Activated CD4-positive, alpha-beta T cell treated with anti-CD3 and anti-CD28 coated beads, Interleukin-2, amount 10 ng/mL, durations not matched to agents 24 days and 14 days (primary cell): ENCODE measurements at regions not wholly inside any gene's neighbourhood (a gene's known extent, or its start where the extent isn't known, plus 50 kb on each side); places are given as distances from the start of the nearest gene placed in this dataset.
A peak's percentile ranks its signal among the peaks of the same experiment; 100 is the strongest.

Experiments used
- DNase-seq: peaks from one replicate; pipeline ENCODE4 v3.0.0; 2022
- H3K27ac Mint-ChIP-seq: one replicate; pipeline ENCODE4 v1.8.0; 2022; ENCODE audit warnings: mild to moderate bottlenecking, mixed read lengths
- H3K27me3 Mint-ChIP-seq: one replicate; pipeline ENCODE4 v1.8.0; 2022; ENCODE audit warnings: mixed read lengths
- H3K36me3 Mint-ChIP-seq: one replicate; pipeline ENCODE4 v1.8.0; 2022; ENCODE audit warnings: low read depth, mild to moderate bottlenecking, mixed read lengths
- H3K4me1 Mint-ChIP-seq: one replicate; pipeline ENCODE4 v1.8.0; 2021; ENCODE audit warnings: mixed read lengths
- H3K4me3 Mint-ChIP-seq: one replicate; pipeline ENCODE4 v1.8.0; 2022; ENCODE audit warnings: mild to moderate bottlenecking, moderate library complexity, mixed read lengths
- H3K9me3 Mint-ChIP-seq: one replicate; pipeline ENCODE4 v1.8.0; 2021; ENCODE audit warnings: mixed read lengths
- intact Hi-C: fragments of 100-400 bp; cut with micrococcal nuclease; formaldehyde crosslinking; loops from one replicate; pipeline ENCODE4 v1.15.1; 2023

GRCh38 chr16:79482011-79482410, 118.5 kb downstream of the MAF start:
- H3K9me3 Mint-ChIP-seq = peaks cover 5% of the 10 kb centered on the region
- no peak overlapping the region for H3K27ac Mint-ChIP-seq
- H3K27me3 Mint-ChIP-seq = peaks cover 8% of the 10 kb centered on the region
- H3K4me3 Mint-ChIP-seq = no peak overlapping the region
- intact Hi-C loops = no loop called here
- no peaks in the 10 kb centered on the region for H3K36me3 Mint-ChIP-seq
- DNase-seq = no peak
- H3K4me1 Mint-ChIP-seq = no peaks in the 10 kb centered on the region

- no peaks in the 10 kb centered on the region for H3K4me1 Mint-ChIP-seq
- no peak overlapping the region for H3K27ac Mint-ChIP-seq
- H3K9me3 Mint-ChIP-seq = peaks cover 5% of the 10 kb centered on the region
- H3K36me3 Mint-ChIP-seq = no peaks in the 10 kb centered on the region
- intact Hi-C loops = no loop called here
- H3K4me3 Mint-ChIP-seq = no peak overlapping the region
- no peak for DNase-seq
- H3K27me3 Mint-ChIP-seq = peaks cover 5% of the 10 kb centered on the region
Observed at GRCh38 chr16:79480929-79481328, 119.6 kb downstream of the MAF start.

DNA sequence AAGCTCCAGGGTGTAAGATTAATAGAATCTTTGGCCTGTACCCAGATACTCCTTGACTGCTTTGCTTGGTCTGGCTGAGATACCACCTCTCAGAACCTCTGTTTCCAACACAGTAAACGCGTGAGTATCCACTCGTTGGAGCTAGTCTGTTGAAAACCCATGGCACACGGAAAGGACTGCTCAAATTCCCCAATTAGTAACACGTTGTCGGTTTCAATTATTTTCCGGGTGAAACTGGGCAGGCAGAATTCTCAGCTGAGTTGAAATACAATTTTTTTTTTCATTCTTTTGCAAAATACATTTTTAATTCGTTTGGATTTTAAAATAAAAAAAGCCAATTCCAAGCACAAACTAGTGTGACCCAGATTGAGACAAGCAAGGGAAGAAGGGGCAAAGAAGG, 120.5 kb downstream of the MAF start:
- no peaks in the 10 kb centered on the region for H3K4me1 Mint-ChIP-seq
- no peak for DNase-seq

GRCh38 chr16:79476580-79476979, 124.0 kb downstream of the MAF start:
- Mint-ChIP-seq H3K4me3 (no peak overlapping the region), H3K36me3 (no peaks in the 10 kb centered on the region), H3K4me1 (no peaks in the 10 kb centered on the region), H3K9me3 (peaks cover 4% of the 10 kb centered on the region), H3K27ac (no peak overlapping the region), H3K27me3 (peaks cover 10% of the 10 kb centered on the region)
- intact Hi-C loops = no loop called here
- no peak for DNase-seq

More for the DNA sequence above, 120.5 kb downstream of the MAF start:
- Mint-ChIP-seq H3K4me3 (no peak overlapping the region), H3K27me3 (peaks cover 5% of the 10 kb centered on the region), H3K9me3 (peaks cover 5% of the 10 kb centered on the region), H3K27ac (no peak overlapping the region), H3K36me3 (no peaks in the 10 kb centered on the region)
- intact Hi-C loops = no loop called here

DNA sequence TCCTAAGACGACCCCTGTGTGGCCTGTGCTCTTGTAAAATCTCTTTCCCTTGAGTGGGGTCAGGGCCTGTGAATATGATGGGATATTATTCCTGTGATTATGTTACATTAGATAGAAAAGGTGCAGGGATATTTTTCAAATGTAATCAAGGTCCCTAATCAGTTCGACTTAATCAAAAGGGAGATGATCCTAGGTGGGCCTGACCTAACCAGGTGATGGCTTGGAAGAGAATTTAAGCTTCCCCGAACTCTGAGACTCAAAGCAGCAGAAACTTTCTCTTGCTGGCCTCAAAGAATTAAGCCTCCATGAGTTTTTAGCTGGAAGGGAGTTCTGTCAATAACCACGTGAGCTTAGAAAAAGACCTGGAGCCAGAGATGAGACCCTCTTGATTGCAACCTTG, 124.7 kb downstream of the MAF start:
- Mint-ChIP-seq H3K4me1 (no peaks in the 10 kb centered on the region), H3K27me3 (peaks cover 7% of the 10 kb centered on the region), H3K4me3 (no peak overlapping the region), H3K36me3 (no peaks in the 10 kb centered on the region), H3K27ac (no peak overlapping the region), H3K9me3 (no peaks in the 10 kb centered on the region)
- intact Hi-C loops = no loop called here
- DNase-seq = no peak

GRCh38 chr16:79473456-79473855, 127.1 kb downstream of the MAF start:
- H3K4me3 Mint-ChIP-seq = no peak overlapping the region
- H3K36me3 Mint-ChIP-seq = no peaks in the 10 kb centered on the region
- no peaks in the 10 kb centered on the region for H3K4me1 Mint-ChIP-seq
- H3K27me3 Mint-ChIP-seq = peaks cover 7% of the 10 kb centered on the region
- no peak overlapping the region for H3K27ac Mint-ChIP-seq
- no peaks in the 10 kb centered on the region for H3K9me3 Mint-ChIP-seq
- DNase-seq = no peak
- intact Hi-C loops = no loop called here

DNA sequence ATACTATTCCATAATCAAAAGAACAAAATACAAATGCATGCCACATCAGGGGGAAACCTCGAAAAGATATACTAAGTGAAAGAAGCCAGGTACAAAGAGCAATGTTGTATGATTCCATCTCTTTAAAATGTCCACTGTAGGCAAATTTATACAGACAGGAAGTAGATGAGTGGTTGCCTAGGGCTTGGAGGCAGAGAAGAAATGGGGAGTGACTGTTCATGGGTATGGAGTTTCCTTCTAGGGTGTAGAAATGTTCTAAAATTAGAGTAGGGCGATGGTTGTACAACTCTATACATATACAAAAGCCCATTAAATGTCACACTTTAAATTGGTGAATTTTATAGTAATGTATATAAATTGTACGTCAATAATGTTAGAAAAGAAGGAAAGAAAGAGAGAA, 128.1 kb downstream of the MAF start:
- Mint-ChIP-seq H3K4me1 (no peaks in the 10 kb centered on the region), H3K27ac (no peak overlapping the region), H3K27me3 (peaks cover 7% of the 10 kb centered on the region), H3K4me3 (no peak overlapping the region), H3K36me3 (no peaks in the 10 kb centered on the region), H3K9me3 (no peaks in the 10 kb centered on the region)
- no peak for DNase-seq
- intact Hi-C loops = no loop called here

DNA sequence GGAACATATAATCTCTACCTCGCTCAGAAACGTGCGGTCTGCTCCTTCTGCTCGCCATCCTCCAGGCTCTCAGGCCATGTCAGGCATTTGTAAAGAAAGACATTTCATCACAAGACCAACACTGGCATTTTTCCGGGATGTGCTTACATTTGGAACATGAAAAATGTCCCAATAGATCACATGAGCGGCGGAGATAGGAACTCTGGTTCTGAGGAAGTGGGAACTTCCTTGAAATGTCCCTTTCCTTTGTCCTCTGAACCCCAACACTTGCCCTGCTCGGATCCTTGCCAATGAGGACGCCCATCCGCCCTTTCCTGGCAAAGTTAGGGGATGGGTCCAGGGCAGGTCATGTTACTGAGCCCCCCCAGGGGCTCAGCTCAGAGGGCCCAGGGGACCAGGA, 130.5 kb downstream of the MAF start:
- intact Hi-C loops = no loop called here
- Mint-ChIP-seq H3K27ac (no peak overlapping the region), H3K4me1 (no peaks in the 10 kb centered on the region), H3K27me3 (peaks cover 7% of the 10 kb centered on the region), H3K4me3 (no peak overlapping the region), H3K9me3 (no peaks in the 10 kb centered on the region), H3K36me3 (no peaks in the 10 kb centered on the region)
- DNase-seq = no peak

DNA sequence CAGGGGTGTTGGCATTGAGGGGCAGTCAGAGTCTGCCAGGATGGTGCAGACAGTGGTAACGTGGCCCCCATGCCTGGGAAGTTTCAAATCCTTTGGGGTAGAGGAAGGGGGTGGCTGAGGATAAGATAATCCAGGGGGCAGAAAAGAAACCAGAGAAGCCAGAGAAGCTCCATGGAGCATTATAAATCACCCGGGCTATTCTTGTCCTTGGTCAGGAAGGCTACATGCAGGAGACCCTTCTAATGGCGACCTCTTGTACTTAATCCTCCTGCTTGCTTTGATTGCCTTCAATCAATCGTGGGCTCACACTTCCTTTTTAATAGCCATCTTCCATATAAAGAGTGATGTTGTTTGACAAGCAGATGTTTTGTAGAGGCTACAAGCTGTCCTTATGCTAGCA, 131.9 kb downstream of the MAF start:
- no peak for DNase-seq

DNA sequence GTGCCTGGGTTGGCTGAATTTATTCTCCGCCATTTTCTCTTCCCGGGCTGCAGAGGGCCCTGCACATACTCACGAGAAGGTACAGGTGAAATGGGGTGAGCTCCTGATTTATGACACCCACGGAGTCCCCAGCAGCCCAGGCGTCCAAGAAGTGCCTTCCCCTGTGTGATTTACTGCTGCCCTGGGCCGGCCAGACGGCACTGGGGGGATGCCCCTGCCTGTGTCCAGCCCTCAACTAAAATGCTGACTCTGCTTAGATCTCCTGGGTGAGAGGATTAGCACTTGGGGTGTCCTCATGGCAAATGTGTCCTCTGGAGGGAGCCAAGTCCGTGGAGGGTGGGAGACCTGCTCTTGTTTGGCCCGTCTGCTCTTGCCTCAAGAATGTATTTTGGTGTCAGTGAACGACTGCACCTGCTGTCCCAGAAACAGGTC, 132.4 kb downstream of the MAF start:
- intact Hi-C loops = no loop called here
- DNase-seq = no peak
- Mint-ChIP-seq H3K9me3 (no peaks in the 10 kb centered on the region), H3K27me3 (peaks cover 4% of the 10 kb centered on the region), H3K27ac (no peak overlapping the region), H3K4me3 (no peak overlapping the region), H3K4me1 (no peaks in the 10 kb centered on the region), H3K36me3 (no peaks in the 10 kb centered on the region)

More for the DNA sequence above, 131.9 kb downstream of the MAF start:
- Mint-ChIP-seq H3K36me3 (no peaks in the 10 kb centered on the region), H3K27me3 (peaks cover 4% of the 10 kb centered on the region), H3K4me1 (no peaks in the 10 kb centered on the region), H3K27ac (no peak overlapping the region), H3K9me3 (no peaks in the 10 kb centered on the region), H3K4me3 (no peak overlapping the region)
- intact Hi-C loops = no loop called here

GRCh38 chr16:79466111-79466510, 134.4 kb downstream of the MAF start:
- H3K4me3 Mint-ChIP-seq = no peak overlapping the region
- peaks cover 4% of the 10 kb centered on the region for H3K9me3 Mint-ChIP-seq
- peaks cover 2% of the 10 kb centered on the region for H3K27me3 Mint-ChIP-seq
- no peaks in the 10 kb centered on the region for H3K36me3 Mint-ChIP-seq
- H3K4me1 Mint-ChIP-seq = no peaks in the 10 kb centered on the region
- DNase-seq = no peak
- H3K27ac Mint-ChIP-seq = no peak overlapping the region
- intact Hi-C loops = no loop called here

- H3K4me1 Mint-ChIP-seq = no peaks in the 10 kb centered on the region
- H3K27ac Mint-ChIP-seq = no peak overlapping the region
- no peak for DNase-seq
- intact Hi-C loops = no loop called here
- H3K4me3 Mint-ChIP-seq = no peak overlapping the region
- H3K9me3 Mint-ChIP-seq = peaks cover 4% of the 10 kb centered on the region
- H3K36me3 Mint-ChIP-seq = no peaks in the 10 kb centered on the region
- peaks cover 8% of the 10 kb centered on the region for H3K27me3 Mint-ChIP-seq
Observed at GRCh38 chr16:79463841-79464240, 136.7 kb downstream of the MAF start.

DNA sequence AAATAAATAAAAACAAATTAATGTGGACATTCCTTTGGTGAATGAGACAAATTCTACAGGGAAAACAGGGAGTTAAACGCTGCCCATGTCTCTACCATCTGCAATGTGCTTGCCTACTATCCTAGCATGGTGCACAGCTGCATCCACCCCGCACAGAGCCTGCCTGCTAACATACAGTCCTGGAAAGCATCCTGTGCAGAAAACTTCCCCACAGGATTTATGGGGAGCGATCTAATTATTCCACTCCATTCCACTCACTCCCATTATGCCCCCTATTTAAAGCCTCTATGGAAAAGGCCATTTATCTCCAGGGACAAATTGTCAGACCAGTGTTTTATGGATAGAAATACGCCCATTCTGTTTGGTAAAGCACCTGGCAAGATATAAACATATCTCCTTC, 144.5 kb downstream of the MAF start:
- DNase-seq = no peak
- Mint-ChIP-seq H3K4me1 (peaks cover 10% of the 10 kb centered on the region), H3K9me3 (no peaks in the 10 kb centered on the region), H3K27me3 (peaks cover 18% of the 10 kb centered on the region), H3K4me3 (no peak overlapping the region), H3K36me3 (no peaks in the 10 kb centered on the region), H3K27ac (no peak overlapping the region)
- intact Hi-C loops = loop anchor here (10.0 kb wide), 1 partner anchor 381 kb away; no protein-coding TSS in a partner anchor

- Mint-ChIP-seq H3K4me1 (peaks cover 14% of the 10 kb centered on the region), H3K36me3 (no peaks in the 10 kb centered on the region), H3K27me3 (peaks cover 14% of the 10 kb centered on the region), H3K9me3 (no peaks in the 10 kb centered on the region), H3K27ac (no peak overlapping the region), H3K4me3 (no peak overlapping the region)
- intact Hi-C loops = loop anchor here (10.0 kb wide), 1 partner anchor 378 kb away; no protein-coding TSS in a partner anchor
- DNase-seq = no peak
Observed at GRCh38 chr16:79452671-79453070, 147.9 kb downstream of the MAF start.

DNA sequence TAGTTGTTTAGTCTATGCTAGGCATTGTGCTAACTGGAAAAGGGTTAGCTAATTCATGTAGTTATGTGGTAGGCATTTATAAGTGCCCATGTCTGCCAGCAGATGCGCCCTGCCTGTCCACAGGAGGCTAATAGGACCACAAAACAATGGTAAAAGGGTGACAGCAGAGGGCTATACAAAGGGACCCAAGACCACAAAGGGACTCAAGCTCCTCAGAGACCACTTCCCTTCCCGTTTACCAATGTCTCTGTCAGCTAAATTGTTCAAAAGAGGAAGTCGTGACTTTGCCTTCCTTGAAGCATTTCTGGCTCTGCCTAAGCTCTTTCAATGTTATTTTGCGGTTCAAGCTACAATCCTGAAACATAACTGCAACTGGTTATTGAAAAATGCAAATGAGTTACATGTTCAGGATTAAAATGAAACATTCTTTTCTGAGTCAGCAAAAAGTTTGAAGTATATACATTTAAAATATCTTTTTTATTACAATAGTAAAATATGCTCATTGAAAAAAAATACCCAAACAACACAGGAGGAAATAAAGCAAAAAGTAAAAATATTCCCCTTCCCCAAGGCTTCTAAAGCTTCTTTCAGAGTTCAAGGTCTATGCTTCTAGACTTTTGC, 149.2 kb downstream of the MAF start:
- H3K27me3 Mint-ChIP-seq = peaks cover 19% of the 10 kb centered on the region
- intact Hi-C loops = loop anchor here (10.0 kb wide), 1 partner anchor 377 kb away; no protein-coding TSS in a partner anchor
- peaks cover 14% of the 10 kb centered on the region for H3K4me1 Mint-ChIP-seq
- peak overlapping the region; percentile 31 for H3K27ac Mint-ChIP-seq
- H3K9me3 Mint-ChIP-seq = no peaks in the 10 kb centered on the region
- no peaks in the 10 kb centered on the region for H3K36me3 Mint-ChIP-seq
- H3K4me3 Mint-ChIP-seq = no peak overlapping the region
- peak; percentile 61 for DNase-seq
